ENCODE measurements at regions not wholly inside any gene's neighbourhood (a gene's known extent, or its start where the extent isn't known, plus 50 kb on each side); places are given as distances from the start of the nearest gene placed in this dataset.

DNA sequence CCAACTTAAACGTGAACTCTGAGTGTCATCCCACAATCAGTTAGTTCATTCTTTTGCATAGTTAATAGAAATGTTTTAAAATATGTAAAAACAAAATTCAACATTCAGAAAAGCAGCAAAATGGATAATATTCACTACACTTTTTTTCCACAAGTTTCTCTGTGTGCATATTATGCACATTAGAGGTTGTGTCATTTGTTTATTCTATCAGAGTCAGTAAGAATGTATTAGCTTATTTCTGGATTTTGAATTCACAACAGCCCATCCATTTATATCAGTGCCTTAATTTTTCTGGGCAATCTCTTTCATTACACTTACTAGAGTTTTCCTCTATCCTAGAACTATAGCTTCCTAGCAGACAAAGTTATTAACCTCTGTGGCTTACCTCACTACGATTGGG is 432.7 kb upstream of the SEMA3A start (continued):
- TF ChIP-seq, protein P1, sequence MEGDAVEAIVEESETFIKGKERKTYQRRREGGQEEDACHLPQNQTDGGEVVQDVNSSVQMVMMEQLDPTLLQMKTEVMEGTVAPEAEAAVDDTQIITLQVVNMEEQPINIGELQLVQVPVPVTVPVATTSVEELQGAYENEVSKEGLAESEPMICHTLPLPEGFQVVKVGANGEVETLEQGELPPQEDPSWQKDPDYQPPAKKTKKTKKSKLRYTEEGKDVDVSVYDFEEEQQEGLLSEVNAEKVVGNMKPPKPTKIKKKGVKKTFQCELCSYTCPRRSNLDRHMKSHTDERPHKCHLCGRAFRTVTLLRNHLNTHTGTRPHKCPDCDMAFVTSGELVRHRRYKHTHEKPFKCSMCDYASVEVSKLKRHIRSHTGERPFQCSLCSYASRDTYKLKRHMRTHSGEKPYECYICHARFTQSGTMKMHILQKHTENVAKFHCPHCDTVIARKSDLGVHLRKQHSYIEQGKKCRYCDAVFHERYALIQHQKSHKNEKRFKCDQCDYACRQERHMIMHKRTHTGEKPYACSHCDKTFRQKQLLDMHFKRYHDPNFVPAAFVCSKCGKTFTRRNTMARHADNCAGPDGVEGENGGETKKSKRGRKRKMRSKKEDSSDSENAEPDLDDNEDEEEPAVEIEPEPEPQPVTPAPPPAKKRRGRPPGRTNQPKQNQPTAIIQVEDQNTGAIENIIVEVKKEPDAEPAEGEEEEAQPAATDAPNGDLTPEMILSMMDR (IDR thresholded peaks at IDR 0.05 in 2 of 3, conservative IDR thresholded peaks at IDR 0.05 in 1 of 3; ENCODE audit: borderline replicate concordance in 1 of 3, insufficient read depth in 1 of 3, low read depth in 2 of 3, low read length in 2 of 3): no peak
- no peak for TF ChIP-seq SIN3A (IDR thresholded peaks at IDR 0.05; ENCODE audit: low read depth)
- TF ChIP-seq ELF1 (IDR thresholded peaks at IDR 0.05; ENCODE audit: borderline replicate concordance, low read depth): no peak
- no peak for TF ChIP-seq EZH2 (IDR thresholded peaks at IDR 0.05)
- no peak for TF ChIP-seq POLR2A (IDR thresholded peaks at IDR 0.05; ENCODE audit: borderline replicate concordance, extremely low read depth, insufficient read depth, insufficient read length)
- TF ChIP-seq CEBPB (IDR thresholded peaks at IDR 0.05; ENCODE audit: low read depth): no peak
- no peak for TF ChIP-seq CBX3 (IDR thresholded peaks at IDR 0.05; ENCODE audit: low read depth)

DNA sequence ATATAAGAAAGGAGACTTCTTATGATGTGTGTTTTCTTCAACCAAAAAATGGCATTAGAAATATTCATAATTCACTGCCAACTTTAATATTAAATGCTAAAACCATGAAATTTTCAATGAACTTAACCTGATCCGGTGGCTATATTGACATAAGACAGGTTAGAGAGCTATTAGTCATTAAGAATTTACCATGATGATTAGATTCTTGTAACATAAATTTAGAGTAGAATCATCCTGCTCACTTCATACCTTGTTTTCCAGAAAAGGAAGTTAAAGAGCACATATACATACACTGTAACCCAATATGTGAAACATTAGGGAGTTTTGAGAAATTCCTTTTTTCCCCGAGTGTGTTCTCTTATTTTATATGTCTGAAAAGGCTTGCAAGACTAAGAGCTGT is 430.3 kb upstream of the SEMA3A start:
- H3K4me2 ChIP-seq (ENCODE audit: low read length): no peak overlapping the region
- H3K79me2 ChIP-seq (ENCODE audit: insufficient read depth, low read length): no peaks in the 10 kb centered on the region
- H4K20me1 ChIP-seq (ENCODE audit: insufficient read depth): no peaks in the 10 kb centered on the region
- intact Hi-C loops (cut with micrococcal nuclease): no loop called here
- H3K27me3 ChIP-seq (ENCODE audit: insufficient read depth, low read length): no peaks in the 10 kb centered on the region
- no TSS peak for BruUV-seq (replicated peaks)
- no peaks in the 10 kb centered on the region for H3K36me3 ChIP-seq (ENCODE audit: control insufficient read depth in 1 of 2, insufficient read depth in 2 of 2, low read length in 2 of 2)
- no peak overlapping the region for H2AFZ ChIP-seq (ENCODE audit: low read depth, low read length, poor library complexity, severe bottlenecking)
- no peaks in the 10 kb centered on the region for H3K9me2 ChIP-seq (ENCODE audit: insufficient read depth)
- ChIA-PET POLR2A (no interaction called here), RAD21 (ENCODE audit: low non-redundant PET in 1 of 2, low total read pairs in 2 of 2, uncharacterized antibody in 2 of 2, unreplicated experiment in 2 of 2) (no interaction called here), CTCF (no interaction called here)
- no peak overlapping the region for H3K9ac ChIP-seq (ENCODE audit: low read length)
- no peaks in the 10 kb centered on the region for H3K9me3 ChIP-seq (ENCODE audit: control insufficient read depth in 1 of 2, insufficient read depth in 1 of 2, low read depth in 1 of 2, low read length in 2 of 2)
- H3K4me3 ChIP-seq (replicated peaks in 1 of 2; ENCODE audit: low read depth in 1 of 2, low read length in 2 of 2): no peak overlapping the region
- DNase-seq (ENCODE audit: low read depth, low spot score) (no peak), ATAC-seq (no peak)
- H3K4me1 ChIP-seq (ENCODE audit: control insufficient read depth in 1 of 2, insufficient read depth in 2 of 2, low read length in 2 of 2): no peaks in the 10 kb centered on the region
- H3K27ac ChIP-seq (ENCODE audit: low read depth, low read length): no peak overlapping the region
- no peak for TF ChIP-seq FOSL1 (IDR thresholded peaks at IDR 0.05; ENCODE audit: low read depth)
- no peak for TF ChIP-seq JUND (IDR thresholded peaks at IDR 0.05)
- TF ChIP-seq, protein P2, sequence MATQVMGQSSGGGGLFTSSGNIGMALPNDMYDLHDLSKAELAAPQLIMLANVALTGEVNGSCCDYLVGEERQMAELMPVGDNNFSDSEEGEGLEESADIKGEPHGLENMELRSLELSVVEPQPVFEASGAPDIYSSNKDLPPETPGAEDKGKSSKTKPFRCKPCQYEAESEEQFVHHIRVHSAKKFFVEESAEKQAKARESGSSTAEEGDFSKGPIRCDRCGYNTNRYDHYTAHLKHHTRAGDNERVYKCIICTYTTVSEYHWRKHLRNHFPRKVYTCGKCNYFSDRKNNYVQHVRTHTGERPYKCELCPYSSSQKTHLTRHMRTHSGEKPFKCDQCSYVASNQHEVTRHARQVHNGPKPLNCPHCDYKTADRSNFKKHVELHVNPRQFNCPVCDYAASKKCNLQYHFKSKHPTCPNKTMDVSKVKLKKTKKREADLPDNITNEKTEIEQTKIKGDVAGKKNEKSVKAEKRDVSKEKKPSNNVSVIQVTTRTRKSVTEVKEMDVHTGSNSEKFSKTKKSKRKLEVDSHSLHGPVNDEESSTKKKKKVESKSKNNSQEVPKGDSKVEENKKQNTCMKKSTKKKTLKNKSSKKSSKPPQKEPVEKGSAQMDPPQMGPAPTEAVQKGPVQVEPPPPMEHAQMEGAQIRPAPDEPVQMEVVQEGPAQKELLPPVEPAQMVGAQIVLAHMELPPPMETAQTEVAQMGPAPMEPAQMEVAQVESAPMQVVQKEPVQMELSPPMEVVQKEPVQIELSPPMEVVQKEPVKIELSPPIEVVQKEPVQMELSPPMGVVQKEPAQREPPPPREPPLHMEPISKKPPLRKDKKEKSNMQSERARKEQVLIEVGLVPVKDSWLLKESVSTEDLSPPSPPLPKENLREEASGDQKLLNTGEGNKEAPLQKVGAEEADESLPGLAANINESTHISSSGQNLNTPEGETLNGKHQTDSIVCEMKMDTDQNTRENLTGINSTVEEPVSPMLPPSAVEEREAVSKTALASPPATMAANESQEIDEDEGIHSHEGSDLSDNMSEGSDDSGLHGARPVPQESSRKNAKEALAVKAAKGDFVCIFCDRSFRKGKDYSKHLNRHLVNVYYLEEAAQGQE (IDR thresholded peaks at IDR 0.05; ENCODE audit: low read depth): no peak
- no peak for TF ChIP-seq POLR2A (IDR thresholded peaks at IDR 0.05; ENCODE audit: borderline replicate concordance, extremely low read depth, insufficient read depth, insufficient read length)
- no peak for TF ChIP-seq CEBPB (IDR thresholded peaks at IDR 0.05; ENCODE audit: low read depth)
- no peak for TF ChIP-seq POLR2AphosphoS5 (IDR thresholded peaks at IDR 0.05; ENCODE audit: low read depth, low read length)
- no peak for TF ChIP-seq ZNF274 (IDR thresholded peaks at IDR 0.05; ENCODE audit: low read depth, low read length)
- no peak for TF ChIP-seq SIN3A (IDR thresholded peaks at IDR 0.05; ENCODE audit: low read depth)
- TF ChIP-seq TCF7L2 (IDR thresholded peaks at IDR 0.05; ENCODE audit: borderline replicate concordance, extremely low read depth, insufficient read depth, insufficient read length): no peak
- TF ChIP-seq, protein P1 (IDR thresholded peaks at IDR 0.05 in 2 of 3, conservative IDR thresholded peaks at IDR 0.05 in 1 of 3; ENCODE audit: borderline replicate concordance in 1 of 3, insufficient read depth in 1 of 3, low read depth in 2 of 3, low read length in 2 of 3): no peak
- TF ChIP-seq, protein P3, sequence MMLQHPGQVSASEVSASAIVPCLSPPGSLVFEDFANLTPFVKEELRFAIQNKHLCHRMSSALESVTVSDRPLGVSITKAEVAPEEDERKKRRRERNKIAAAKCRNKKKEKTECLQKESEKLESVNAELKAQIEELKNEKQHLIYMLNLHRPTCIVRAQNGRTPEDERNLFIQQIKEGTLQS (IDR thresholded peaks at IDR 0.05): no peak
- no peak for TF ChIP-seq YY1 (IDR thresholded peaks at IDR 0.05; ENCODE audit: extremely low read depth, insufficient replicate concordance, low read depth, low read length)
- TF ChIP-seq EZH2phosphoT487 (IDR thresholded peaks at IDR 0.05; ENCODE audit: borderline replicate concordance): no peak

Measured in HCT116 (cell line).